HEK293T (cell line): ENCODE measurements at regions not wholly inside any gene's neighbourhood (a gene's known extent, or its start where the extent isn't known, plus 50 kb on each side); places are given as distances from the start of the nearest gene placed in this dataset.

Experiments used
- SP1 ChIP-seq: fragments of 450-650 bp; IDR thresholded peaks from 2 replicates; pipeline ENCODE4 v1.6.1; 2017
- SUZ12 ChIP-seq: fragments of 450-650 bp; IDR thresholded peaks from 2 replicates; pipeline ENCODE4 v1.6.1; 2016; ENCODE audit warnings: mild to moderate bottlenecking

GRCh38 chr3:87732294-87732693 lies 326.5 kb downstream of the CGGBP1 start:
- TF ChIP-seq SP1 = no peak
- TF ChIP-seq SUZ12 = no peak
